NT2/D1 (cell line): ENCODE measurements at regions not wholly inside any gene's neighbourhood (a gene's known extent, or its start where the extent isn't known, plus 50 kb on each side); places are given as distances from the start of the nearest gene placed in this dataset.

Experiments
- SUZ12 ChIP-seq: IDR thresholded peaks from 2 replicates; pipeline ENCODE4 v1.6.1; 2011; ENCODE audit not compliant: insufficient read length, insufficient read depth; ENCODE audit errors: extremely low read depth
- YY1 ChIP-seq: IDR thresholded peaks from 2 replicates; pipeline ENCODE4 v1.6.1; 2011; ENCODE audit not compliant: insufficient read length, insufficient read depth
- ZNF274 ChIP-seq: IDR thresholded peaks from 2 replicates; pipeline ENCODE4 v1.6.1; 2011; ENCODE audit warnings: mild to moderate bottlenecking, low read depth, low read length

DNA sequence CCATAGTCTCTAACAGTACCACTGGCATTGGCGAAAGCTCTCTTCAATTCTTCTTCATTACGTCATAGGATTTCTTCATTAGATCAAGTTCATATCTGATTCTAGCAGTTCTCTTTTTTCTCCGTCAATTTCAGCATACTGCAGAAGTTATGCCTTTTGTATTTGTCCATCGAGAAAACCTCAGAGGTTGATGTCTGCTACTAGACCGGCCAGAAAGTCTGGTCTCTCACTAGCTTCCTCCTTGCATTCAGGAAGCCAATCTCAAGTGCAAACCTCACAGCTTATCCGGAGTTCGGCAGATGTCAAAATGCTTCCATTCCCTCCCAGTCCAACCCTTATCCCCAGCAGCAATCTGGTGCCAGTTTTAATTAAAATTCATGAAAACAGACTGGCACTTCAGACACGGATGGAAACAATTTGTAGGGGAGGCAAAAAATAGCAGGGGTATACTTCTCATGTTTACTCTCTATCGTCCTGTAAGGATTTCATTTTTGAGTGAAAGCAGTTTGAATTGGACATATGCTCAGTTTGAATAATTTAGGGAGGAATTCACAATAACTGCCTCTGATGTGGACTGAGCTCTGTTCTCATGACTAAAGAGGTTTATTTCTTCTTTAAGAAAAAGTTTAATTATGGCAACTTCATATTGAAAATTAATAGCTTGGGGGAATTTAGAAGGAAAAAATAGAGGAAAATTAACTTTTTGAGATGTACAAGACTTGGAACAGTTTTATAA lies 56.4 kb upstream of the TMC1 start:
- TF ChIP-seq ZNF274 (no peak), YY1 (no peak), SUZ12 (no peak)
